ENCODE measurements at regions not wholly inside any gene's neighbourhood (a gene's known extent, or its start where the extent isn't known, plus 50 kb on each side); places are given as distances from the start of the nearest gene placed in this dataset.
"Not testable (repeated sequence)": the region's sequence is repeated elsewhere in the genome, so short reads cannot be mapped to it uniquely, and the experiment has no call there.

DNA sequence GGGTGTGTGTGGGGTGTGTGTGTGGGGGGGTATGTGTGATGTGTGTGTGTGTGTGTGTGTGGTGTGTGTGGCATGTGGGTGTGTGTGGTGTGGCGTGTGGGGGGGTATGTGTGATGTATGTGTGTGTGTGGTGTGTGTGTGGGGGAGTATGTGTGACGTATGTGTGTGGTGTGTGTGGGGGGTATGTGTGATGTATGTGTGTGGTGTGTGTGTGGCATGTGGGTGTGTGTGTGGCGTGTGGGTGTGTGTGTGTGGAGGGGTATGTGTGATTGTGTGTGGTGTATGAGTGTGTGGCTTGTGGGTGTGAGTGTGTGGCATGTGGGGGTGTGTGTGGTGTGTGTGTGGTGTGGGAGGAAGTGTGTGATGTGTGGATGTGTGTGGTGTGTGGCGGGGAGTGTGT is 442.3 kb downstream of the PREX1 start:
- H3K4me1 Mint-ChIP-seq: no peaks in the 10 kb centered on the region
- peaks cover under 1 to 2% of the 10 kb centered on the region in 2 donors for H3K9me3 Mint-ChIP-seq
- no peak overlapping the region for H3K27ac Mint-ChIP-seq
- no peak overlapping the region for H3K4me3 Mint-ChIP-seq
- peaks cover 36% of the 10 kb centered on the region for H3K27me3 Mint-ChIP-seq
- ATAC-seq (no peak), DNase-seq (no peak)

DNA sequence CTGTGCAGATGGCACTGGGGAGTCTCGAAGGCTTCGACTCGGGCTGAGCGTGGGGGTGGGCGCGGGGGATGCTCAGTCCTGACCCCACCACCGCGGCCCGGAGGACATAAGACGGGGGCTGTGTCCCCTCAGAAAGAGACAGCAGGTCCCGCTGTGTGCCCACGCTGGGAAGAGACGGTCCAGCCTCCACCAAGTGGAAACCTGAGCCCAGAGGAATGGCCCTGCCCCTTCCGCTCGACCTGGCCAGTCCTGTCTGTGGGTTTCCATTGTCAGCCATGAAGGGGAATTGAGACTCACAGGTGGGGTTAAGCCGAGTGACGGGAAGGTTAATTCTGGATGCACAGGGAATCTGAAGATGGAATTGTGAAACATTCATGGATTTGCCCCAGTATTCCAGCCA is 442.7 kb downstream of the PREX1 start:
- Mint-ChIP-seq H3K4me3 (no peak overlapping the region), H3K4me1 (no peaks in the 10 kb centered on the region), H3K27me3 (peaks cover 36% of the 10 kb centered on the region), H3K27ac (no peak overlapping the region), H3K9me3 (no peaks in the 10 kb centered on the region)
- ATAC-seq: no peak
- DNase-seq: no peak

DNA sequence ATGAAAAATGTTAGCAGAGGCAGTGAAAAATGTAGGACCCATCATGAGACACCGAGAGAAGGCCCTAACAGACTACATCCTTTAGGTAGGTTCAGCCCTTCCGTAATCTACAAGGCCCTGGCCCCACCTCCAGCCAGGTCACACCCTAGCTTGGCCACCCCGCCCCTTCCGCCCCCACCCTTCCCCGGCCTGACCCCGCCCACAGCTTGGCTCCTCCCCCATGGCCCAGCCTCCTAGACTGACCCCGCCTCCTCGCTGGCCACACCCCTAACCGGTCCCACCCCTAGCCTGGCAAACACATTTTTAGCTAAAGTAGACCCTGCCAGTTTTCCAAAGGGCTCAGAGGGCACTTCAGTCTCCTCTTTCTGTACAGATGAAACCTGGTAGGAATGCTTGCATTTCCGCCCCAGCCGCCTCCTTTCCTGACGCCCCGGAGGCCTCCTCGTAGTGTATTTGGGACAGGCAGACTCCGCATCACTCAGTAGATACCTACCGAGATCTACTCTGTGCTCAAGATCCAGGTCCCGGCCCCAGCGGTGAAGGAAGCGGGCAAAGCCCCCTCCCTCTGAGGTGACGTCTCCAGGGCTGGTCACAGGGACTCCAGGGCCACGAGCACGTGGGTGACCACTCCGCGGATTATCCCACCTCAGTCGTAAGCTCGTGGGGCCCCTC is 443.5 kb downstream of the PREX1 start:
- no peak overlapping the region for H3K4me3 Mint-ChIP-seq
- DNase-seq: peak in 1 of 2 donors; percentile 14

DNA sequence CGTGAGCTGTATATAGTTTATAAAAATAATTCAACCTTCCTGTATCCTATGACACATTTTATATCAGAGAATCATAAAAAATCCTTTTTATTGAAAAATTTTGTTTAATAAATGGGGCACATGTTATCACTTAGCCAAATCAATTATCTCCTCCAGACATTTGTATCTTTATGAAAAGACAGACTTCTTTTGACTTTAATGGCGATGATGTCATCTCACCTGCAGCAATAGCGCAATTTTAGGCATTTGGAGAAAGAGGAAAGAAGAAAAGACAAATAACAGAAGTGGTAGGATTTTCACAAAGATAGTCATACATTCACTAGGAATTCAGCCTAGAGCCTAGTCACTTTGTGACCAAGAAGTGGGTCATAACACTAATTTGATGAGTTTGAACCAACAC is 444.5 kb downstream of the PREX1 start:
- H3K27me3 Mint-ChIP-seq: peaks cover 32% of the 10 kb centered on the region
- no peak overlapping the region for H3K27ac Mint-ChIP-seq
- H3K4me1 Mint-ChIP-seq: no peaks in the 10 kb centered on the region
- DNase-seq: no peak
- no peak for ATAC-seq
- H3K4me3 Mint-ChIP-seq: no peak overlapping the region
- H3K9me3 Mint-ChIP-seq: no peaks in the 10 kb centered on the region

More for the DNA sequence above, 443.5 kb downstream of the PREX1 start:
- Mint-ChIP-seq H3K27ac (no peak overlapping the region), H3K27me3 (peaks cover 36% of the 10 kb centered on the region), H3K4me1 (no peaks in the 10 kb centered on the region), H3K9me3 (no peaks in the 10 kb centered on the region)
- peak; percentile 35 for ATAC-seq

DNA sequence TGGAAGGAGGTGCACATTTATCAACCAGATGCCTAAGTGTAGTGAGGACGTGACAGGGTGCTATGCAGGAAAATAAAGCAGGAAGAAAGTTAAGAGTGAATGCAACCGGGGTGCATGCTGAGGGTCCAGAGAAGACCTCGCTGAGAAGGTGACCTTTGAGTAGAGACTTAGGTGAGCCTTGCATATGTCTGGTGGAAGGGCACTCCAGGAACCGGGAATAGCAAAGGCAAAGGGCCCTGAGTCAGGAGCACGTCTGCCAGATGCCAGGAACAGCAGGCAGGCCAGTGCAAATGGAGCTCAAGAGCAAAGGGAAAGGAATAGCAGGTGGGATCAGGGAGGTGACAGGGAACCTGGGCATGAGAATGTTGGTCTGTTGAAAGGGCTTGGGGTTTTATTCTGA is 445.5 kb downstream of the PREX1 start:
- H3K4me1 Mint-ChIP-seq: no peaks in the 10 kb centered on the region
- no peaks in the 10 kb centered on the region for H3K9me3 Mint-ChIP-seq
- ATAC-seq (no peak), DNase-seq (no peak)
- peaks cover 30% of the 10 kb centered on the region for H3K27me3 Mint-ChIP-seq
- no peak overlapping the region for H3K4me3 Mint-ChIP-seq
- no peak overlapping the region for H3K27ac Mint-ChIP-seq

- Mint-ChIP-seq H3K27me3 (peaks cover 29% of the 10 kb centered on the region), H3K4me3 (no peak overlapping the region), H3K4me1 (no peaks in the 10 kb centered on the region), H3K9me3 (no peaks in the 10 kb centered on the region), H3K27ac (no peak overlapping the region)
- no peak for DNase-seq
- ATAC-seq: no peak
Measured at GRCh38 chr20:48381353-48382120, 446.3 kb downstream of the PREX1 start.

GRCh38 chr20:48380661-48381060 is 447.1 kb downstream of the PREX1 start:
- no peak for DNase-seq
- Mint-ChIP-seq H3K27ac (no peak overlapping the region), H3K4me1 (no peaks in the 10 kb centered on the region), H3K27me3 (peaks cover 32% of the 10 kb centered on the region), H3K9me3 (no peaks in the 10 kb centered on the region), H3K4me3 (no peak overlapping the region)
- no peak for ATAC-seq

DNA sequence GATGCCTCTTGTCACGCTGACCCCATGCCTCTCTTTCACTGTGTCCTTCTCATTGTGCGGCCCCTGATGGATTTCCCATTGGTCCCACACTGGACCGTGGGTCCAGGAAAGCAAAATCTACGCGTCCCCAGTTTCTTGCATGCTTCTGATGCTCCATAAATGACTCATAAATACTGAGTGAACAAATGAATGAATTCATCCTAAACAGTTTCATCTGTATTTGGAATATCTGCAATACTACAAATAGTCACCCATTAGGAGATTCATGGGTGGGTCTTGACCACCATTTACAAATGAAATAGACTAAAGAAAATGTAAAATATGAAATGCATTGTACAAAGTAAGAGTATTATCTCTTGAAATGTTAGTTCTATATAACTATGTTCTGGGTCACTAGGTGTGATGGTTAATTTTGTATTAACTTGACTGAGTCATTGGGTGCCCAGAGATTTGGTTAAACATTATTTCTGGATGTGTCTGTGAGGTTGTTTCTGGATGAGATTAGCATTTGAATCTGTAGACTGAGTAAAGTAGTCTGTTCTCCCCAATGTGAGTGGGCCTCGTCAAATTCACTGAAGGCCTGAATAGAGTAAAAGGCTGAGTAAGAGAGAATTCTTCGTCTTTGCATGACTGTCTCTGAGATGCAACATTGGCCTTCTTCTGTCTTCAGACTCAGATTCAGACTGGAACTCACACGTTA is 448.7 kb downstream of the PREX1 start:
- H3K4me1 Mint-ChIP-seq: peaks cover 7% of the 10 kb centered on the region
- H3K9me3 Mint-ChIP-seq: no peaks in the 10 kb centered on the region
- no peak overlapping the region for H3K27ac Mint-ChIP-seq
- ATAC-seq (no peak), DNase-seq (no peak)
- no peak overlapping the region for H3K4me3 Mint-ChIP-seq
- H3K27me3 Mint-ChIP-seq: peaks cover 47% of the 10 kb centered on the region

- DNase-seq: no peak
- Mint-ChIP-seq H3K27ac (no peak overlapping the region), H3K4me3 (no peak overlapping the region), H3K9me3 (no peaks in the 10 kb centered on the region), H3K4me1 (peaks cover 12% of the 10 kb centered on the region), H3K27me3 (peaks cover 55% of the 10 kb centered on the region)
- ATAC-seq: no peak
Measured at GRCh38 chr20:48377940-48378339, 449.9 kb downstream of the PREX1 start.

GRCh38 chr20:48375804-48376203 is 452.0 kb downstream of the PREX1 start:
- no peak overlapping the region for H3K4me3 Mint-ChIP-seq
- no peaks in the 10 kb centered on the region for H3K9me3 Mint-ChIP-seq
- H3K4me1 Mint-ChIP-seq: peaks cover 12% of the 10 kb centered on the region
- no peak for ATAC-seq
- peak overlapping the region in 1 of 2 donors; percentile 5 for H3K27ac Mint-ChIP-seq
- no peak for DNase-seq
- H3K27me3 Mint-ChIP-seq: peaks cover 38% of the 10 kb centered on the region

DNA sequence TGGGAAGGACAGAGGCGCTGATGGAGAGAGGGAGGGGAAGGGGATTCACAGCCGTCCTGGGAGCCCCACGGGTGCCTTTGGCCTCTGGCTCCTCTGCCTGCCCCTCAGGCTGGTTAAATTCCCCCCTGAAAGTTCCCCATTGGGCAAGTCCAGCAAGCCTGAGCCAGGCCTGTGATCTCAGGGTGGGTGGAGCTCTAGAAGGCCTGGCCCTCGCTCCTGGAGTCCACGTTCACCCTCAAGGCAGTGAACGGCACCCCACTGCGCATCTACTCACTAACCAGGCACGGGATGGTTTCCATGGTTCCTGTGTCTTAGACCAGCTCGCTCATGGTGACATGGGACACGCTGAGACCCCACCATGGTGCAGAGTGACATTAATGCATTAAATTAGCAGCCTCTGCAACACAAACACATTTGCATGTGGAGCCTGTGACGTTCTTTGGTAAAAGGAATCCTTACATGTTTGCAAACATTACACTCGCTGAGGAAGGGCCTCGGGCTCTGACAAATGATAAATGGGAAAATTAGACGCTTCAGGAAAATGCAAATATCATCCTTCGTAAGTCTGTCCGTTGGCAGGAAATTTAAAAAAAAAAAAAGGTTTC is 452.7 kb downstream of the PREX1 start:
- ATAC-seq (no peak), DNase-seq (no peak)
- peaks cover 38% of the 10 kb centered on the region for H3K27me3 Mint-ChIP-seq
- H3K27ac Mint-ChIP-seq: no peak overlapping the region
- H3K4me3 Mint-ChIP-seq: no peak overlapping the region
- H3K9me3 Mint-ChIP-seq: no peaks in the 10 kb centered on the region
- H3K4me1 Mint-ChIP-seq: peaks cover 12% of the 10 kb centered on the region

GRCh38 chr20:48374031-48374907 is 453.5 kb downstream of the PREX1 start:
- DNase-seq, H3K27ac Mint-ChIP-seq, ATAC-seq, H3K4me3 Mint-ChIP-seq, H3K9me3 Mint-ChIP-seq: not testable (repeated sequence)
- peaks cover 12% of the 10 kb centered on the region for H3K4me1 Mint-ChIP-seq
- peaks cover 38% of the 10 kb centered on the region for H3K27me3 Mint-ChIP-seq

- Mint-ChIP-seq H3K9me3 (no peaks in the 10 kb centered on the region), H3K4me1 (peaks cover 12% of the 10 kb centered on the region), H3K27me3 (peaks cover 38% of the 10 kb centered on the region), H3K27ac (no peak overlapping the region), H3K4me3 (no peak overlapping the region)
- DNase-seq (no peak), ATAC-seq (no peak)
Measured at GRCh38 chr20:48373555-48373934, 454.3 kb downstream of the PREX1 start.

DNA sequence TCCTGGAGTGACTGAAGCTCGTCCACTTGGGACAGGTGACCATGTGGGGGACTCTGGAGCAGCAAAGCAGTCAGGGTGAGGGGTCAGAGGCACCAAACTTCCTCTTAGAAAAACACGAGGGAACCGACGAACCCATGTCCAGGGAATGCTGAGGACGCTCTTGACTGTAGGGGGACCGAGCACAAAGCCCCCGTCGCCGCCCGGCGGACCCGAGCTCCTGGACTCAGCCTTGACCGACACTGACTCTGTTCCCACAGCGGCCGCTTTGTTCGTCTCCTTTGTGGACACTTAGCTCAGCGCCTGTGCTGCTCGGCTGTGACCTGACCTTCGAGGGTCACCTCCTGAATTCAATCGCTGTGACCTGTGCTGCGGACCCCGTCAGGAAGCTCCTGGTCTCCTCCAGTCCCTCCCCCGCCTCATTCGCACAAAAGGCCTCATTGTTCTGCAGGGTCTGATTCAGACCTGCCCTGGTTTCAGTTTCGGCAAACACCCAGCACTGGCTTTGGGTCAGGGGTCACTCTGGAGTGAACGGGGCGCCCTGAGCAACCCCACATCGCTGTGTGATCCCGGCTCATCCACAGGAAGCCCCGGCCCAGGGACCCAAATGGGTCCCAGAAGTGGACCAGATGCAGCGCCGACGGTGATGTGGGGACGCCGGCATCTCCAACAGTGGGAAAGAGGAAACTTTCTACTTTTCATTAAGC is 454.8 kb downstream of the PREX1 start:
- H3K27ac Mint-ChIP-seq, H3K4me3 Mint-ChIP-seq, ATAC-seq, DNase-seq, H3K9me3 Mint-ChIP-seq: not testable (repeated sequence)
- Mint-ChIP-seq H3K4me1 (peaks cover 12% of the 10 kb centered on the region), H3K27me3 (peaks cover 38% of the 10 kb centered on the region)
